GM19043 (cell line): ENCODE measurements at regions not wholly inside any gene's neighbourhood (a gene's known extent, or its start where the extent isn't known, plus 50 kb on each side); places are given as distances from the start of the nearest gene placed in this dataset.
"Not testable (repeated sequence)": the region's sequence is repeated elsewhere in the genome, so short reads cannot be mapped to it uniquely, and the experiment has no call there.

Experiments used
- ATAC-seq: cut with Tn5 transposase; IDR thresholded peaks from one replicate; pipeline ENCODE4 v1.9.1; 2021; ENCODE audit warnings: low read depth; ENCODE audit not compliant: unreplicated experiment

- peak; percentile 65 for ATAC-seq
Observed at GRCh38 chr5:36739751-36740221, 133.4 kb downstream of the SLC1A3 start.

DNA sequence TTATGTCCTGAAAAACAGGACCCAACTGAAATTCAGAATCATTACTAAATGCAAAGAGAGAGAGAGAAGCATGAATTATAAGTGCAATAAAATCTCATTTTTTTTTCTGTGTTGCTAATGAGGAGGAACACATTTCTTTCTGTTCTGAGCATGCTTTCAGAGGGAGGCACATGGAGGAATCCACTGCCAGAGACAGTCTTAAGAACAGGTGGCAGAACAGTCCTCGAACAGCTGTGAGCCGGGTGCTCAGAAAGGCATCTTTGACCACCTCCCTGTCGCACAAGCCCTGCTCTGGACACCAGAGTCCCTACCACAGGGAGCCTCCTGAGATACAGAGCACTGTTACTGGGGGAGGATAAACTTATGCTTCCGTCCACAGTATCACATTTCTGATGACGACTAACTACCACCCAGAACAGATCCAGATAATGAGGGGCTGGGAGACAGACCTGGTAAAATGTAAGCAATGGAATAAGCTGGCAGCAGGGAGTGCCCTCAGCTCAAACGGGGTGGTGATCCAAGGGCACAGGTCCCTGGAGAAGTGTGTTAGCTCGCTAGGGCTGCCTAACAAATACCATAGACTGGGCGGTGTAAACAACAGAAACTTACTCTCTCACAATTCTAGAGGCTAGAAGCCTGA, 134.0 kb downstream of the SLC1A3 start:
- no peak for ATAC-seq

DNA sequence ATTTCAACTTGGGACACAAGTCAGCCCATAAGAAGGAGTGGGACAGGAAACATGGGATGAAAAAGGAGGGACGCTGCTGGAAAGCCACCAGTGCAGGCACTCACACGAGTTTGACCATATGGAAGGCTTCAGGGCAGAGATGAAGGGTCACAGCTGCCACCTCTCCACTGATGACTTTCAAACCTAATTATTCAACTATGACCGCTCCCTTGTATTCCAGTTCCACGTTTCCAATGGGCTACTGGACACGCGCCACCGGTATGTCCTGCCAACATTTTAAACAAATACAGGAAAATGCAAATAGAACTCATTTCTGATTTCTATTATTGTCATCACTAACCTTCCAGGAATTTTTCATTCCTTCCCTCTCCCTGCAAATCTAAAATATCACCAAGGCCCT, 134.7 kb downstream of the SLC1A3 start:
- ATAC-seq: no peak

DNA sequence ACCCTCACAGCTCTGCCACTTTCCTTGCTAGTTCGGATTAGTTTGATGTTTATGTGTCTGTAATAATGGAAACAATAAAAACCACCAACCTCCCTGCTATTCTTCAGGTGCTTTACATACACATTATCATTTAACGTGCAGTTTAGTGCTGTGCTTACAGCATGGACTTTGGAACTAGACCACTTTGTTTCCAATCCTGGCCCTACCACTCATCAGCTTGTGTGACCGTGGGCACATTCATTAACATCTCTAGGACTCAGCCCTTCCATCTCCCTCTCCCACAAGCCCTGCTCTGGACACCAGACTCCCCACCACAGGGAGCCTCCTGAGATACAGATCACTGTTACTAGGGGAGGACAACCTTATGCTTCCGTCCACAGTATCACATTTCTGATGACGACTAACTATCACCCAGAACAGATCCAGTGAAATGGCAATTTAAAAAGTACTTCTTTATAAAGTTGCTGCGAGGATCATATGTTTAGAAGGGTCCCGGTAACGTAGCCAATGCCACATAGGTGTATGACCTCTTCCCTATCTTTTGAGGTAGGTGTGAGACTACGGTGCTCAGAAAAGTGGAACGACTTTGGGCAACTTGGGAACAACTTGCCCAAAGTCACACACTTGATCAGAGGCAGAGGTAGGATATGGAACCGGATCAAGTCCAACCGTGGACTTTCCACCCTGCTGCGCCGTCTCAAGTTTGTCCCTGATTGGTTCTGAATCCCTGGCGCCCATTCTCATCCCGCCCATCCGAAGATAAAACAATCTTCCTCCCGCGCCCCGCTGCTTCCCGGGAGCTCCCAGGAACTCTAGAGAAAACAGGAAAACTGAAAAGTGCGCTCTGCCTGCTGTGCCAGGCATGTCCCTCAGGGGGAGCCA, 132.4 kb upstream of the NIPBL start:
- no peak for ATAC-seq

DNA sequence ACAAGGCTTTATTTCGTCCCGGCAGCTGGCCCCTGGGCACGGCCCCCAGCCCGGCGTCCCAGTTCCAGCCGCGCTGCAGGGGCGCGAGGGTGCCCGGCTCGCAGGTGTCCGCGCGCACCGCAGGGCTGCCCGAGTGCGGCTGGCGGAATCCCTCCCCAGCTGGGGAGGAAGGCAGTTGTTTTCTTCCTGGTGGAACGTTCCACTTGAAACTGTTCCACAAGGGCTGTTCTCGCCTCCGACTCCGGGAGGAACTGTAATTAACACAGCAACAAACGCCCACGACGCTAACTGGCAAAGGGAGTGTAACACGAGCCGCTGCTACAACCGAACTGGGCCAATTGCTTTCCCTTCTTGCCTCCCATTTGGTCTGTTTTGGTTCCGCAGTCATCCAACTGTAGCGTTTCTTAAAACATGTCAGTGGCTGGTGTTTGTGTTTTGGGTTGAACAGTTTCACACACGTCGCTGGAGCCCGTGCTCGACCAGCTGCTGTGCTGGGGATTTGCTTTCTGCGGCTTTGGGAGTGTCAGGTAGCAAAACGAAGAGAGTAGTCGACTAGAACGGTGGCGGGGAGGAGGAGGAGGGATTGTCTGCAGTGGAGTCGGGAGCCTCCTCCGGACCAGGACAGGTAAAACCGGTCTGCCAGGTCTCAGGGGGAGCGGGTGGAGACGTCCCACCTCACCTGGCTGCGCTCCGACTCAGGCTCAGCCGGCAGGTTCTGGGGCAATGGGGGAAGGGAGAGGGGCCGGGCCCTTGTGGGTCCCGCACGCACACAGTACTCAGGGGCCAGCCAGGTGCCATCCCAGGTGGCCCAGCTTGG, 131.6 kb upstream of the NIPBL start:
- ATAC-seq: peak; percentile 64

DNA sequence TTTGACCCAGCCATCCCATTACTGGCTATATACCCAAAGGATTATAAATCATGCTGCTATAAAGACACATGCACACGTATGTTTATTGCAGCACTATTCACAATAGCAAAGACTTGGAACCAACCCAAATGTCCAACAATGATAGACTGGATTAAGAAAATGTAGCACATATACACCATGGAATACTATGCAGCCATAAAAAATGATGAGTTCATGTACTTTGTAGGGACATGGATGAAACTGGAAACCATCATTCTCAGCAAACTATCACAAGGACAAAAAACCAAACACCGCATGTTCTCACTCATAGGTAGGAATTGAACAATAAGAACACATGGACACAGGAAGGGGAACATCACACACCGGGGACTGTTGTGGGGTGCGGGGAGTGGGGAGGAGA, 128.8 kb upstream of the NIPBL start:
- not testable (repeated sequence) for ATAC-seq

GRCh38 chr5:36751886-36752285, 124.7 kb upstream of the NIPBL start:
- no peak for ATAC-seq

DNA sequence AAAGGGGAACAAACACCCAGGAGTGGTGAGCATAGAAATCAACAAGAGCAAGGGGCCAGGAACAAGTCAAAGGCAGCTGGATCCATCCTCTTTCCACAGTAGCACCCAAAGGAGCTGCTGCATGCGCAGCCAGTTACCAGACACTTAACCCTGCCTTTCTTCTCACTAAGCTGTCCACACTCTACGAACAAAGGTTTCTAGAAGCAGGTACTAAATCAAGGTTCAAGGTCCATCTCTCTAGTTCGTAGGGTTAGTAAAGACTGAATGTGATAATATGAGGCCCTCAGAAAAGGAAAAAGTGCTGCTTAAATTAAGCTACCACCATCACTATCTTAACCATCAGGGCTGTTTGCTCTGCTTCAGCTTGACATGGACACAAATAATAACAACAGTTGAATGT, 121.2 kb upstream of the NIPBL start:
- no peak for ATAC-seq

DNA sequence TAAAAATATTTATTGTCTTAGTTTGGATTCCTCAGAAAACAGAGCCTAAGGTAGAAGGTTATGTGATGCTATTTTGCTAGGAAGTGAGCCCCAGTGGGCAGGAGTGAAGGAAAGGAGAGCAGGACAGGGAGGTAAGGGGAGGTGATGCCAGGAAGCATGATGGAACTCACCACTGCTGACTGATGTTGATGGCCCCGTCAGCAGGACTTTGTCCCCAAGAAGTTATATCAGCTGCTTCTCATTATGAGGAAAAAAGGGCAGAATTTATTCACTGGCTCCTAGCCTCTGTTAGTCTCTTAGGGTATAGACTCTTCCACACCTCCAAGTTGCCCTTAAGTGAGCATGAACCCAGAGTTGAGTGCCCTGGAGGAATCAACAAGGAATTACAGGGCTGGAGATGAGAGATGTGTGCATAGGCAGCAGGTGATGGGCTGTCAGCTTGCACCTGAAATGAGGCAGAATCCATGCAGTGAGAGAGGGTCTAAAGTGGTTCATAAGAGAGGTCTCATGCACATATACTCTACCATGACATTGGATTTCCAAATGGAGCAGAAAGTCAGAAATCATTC, 120.6 kb upstream of the NIPBL start:
- no peak for ATAC-seq

GRCh38 chr5:36756848-36757247, 119.7 kb upstream of the NIPBL start:
- no peak for ATAC-seq

DNA sequence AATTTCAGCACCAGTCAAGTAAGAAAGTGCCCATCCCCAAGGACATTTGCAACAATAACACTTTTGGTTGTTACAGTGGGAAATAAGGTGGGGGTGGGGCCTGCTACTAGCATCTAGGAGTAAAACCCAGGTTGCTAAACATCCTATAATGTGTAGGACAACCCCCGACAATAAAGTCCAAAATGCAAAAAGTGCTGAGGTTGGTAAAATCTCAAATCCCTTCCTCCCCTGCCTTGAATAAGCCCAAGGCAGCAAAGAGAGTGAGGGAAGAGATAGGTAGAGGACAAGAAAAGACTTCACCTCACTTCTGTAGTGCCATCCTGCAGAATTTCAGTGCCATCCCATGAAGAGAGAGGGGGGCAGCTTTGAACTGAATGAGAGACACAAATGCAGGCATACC, 117.5 kb upstream of the NIPBL start:
- ATAC-seq: no peak

- ATAC-seq: no peak
Observed at GRCh38 chr5:36763454-36763853, 113.1 kb upstream of the NIPBL start.

DNA sequence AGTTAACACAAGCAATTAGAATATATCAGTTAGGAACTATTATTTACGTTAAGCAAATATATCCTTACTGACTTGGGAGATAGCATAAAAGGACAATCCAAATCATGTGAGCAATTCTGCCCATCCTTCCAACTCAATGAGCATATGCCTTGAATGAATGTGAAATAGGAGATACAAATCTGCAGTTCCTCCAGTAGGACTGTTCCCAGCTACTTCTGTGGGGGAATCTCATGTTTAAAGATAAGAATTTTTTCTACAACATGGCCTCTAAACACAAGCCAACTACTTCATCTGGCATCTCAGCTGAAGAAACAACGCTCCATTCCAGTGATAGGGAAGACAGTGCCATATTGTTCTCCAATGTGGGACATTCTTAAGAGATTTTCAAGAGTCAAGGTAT, 110.7 kb upstream of the NIPBL start:
- no peak for ATAC-seq

DNA sequence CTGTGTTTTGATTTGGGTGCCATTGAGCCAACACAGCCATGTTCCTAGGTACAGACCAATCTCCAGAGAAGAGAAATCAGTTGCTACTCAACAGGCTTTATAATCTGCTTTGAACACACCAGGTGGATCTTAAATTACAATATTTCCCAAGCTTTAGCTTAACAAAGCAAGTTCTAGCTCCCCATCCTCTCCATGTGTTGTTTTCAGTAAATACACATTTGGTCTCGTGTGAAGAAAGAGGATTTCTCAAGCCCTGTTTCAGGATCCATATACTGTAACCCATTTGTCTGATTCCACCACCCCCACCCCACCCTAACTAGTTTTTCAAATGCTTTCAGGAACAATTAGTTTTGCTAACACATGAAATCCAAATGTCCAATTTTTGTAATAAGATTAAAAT, 109.6 kb upstream of the NIPBL start:
- ATAC-seq: no peak

GRCh38 chr5:36768450-36768849, 108.1 kb upstream of the NIPBL start:
- ATAC-seq: no peak

DNA sequence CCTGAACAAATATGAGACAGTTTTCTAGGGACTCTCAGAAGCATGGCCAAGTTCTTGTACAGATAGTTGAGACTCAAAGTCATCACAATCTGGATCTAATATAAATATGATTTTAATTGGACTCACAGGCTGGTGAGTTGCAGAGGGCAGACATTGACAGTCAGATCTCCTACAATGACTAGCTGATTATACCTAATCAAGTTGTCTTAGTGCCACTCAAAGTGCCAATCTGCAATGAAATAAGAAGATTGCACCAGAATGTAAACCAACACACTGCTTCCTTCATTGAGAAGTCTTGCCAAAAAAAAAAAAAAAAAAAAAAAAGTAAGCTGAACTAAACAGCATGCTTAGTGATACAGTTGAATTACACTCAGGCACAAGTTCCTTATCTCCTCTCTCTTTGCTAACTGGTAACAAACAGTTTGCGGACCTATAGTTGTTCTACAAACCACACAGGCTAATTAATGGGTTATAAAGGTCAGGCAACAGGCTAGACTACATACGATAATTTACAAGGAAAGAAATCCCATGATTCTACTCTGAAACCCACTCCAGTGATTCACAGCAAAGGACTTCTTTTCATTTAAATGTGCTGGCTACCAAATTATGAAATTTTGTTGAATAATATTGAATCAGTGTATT, 107.3 kb upstream of the NIPBL start:
- ATAC-seq: no peak

GRCh38 chr5:36770125-36770524, 106.4 kb upstream of the NIPBL start:
- no peak for ATAC-seq

DNA sequence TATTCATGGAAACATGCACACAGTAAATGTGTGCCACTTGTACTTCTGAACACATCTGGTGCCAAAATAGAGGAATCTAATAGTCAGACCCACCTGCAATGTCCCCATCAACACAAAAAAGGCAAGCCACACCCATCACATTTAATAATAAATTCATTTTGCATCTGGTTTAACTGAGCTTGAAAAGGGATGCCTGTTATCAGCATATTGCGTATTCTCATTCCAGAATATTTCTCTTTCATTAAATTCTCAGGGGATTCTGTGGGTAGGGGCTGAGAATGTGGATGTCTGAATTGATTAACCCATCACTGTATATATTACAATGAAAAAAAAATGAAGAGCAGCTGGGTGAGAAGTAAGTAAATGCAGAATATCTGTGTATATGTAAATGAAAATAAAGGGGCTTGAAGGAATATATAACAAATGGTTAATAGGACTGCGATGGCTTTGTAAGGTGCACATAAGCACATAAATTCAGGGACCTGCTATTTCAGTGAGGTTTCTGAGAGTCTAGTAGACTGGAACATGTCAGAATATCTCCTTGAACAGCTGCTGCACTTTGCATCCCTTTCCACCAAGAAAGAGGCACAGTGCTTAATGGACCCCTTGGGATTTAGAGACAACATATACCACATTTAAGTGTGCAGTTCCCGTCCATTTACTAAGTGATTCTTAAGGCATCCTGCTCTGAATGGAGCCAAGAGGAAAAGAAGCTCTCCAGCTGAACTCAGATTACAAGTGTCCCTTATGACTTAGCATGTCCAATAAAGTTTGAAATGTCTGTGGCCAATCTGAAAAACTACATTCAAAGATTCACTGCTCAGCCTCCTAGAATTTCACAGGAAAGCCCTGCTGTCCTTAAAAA, 104.1 kb upstream of the NIPBL start:
- ATAC-seq: no peak

DNA sequence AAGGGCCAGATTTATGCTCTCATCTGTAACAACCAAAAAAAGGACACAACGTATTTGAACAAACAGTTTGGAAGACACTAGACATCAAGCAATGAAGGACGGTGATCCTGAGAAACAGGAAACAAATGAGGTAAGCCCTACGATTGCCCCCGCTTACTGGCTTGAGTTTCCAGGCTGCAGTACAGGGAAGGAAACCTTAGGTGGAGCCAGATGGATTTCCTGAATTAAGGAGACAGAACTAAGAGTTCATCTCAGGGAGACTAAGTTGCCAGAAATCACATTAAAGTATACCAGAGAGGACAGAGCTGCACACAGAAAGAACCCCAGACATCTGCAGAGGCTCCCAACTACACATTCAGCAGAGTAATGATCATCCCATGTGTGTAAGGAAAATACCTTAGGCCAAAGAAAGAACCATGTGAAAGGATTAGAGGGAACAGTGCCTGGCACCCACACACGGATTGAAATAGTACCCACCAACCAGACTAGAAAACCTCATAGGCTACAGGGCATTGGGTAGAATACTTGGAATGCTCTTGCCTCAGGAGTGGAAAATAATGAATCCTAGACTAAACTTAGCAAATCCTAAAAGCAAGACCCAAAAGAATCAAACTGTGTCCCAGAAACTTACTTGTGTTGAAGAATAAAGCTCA, 99.3 kb upstream of the NIPBL start:
- ATAC-seq: no peak
